Activated T-helper 9 cell treated with anti-CD3 and anti-CD28 coated beads, Interleukin-2, amount 50 U/mL, for 16 hours (primary cell): ENCODE measurements at regions not wholly inside any gene's neighbourhood (a gene's known extent, or its start where the extent isn't known, plus 50 kb on each side); places are given as distances from the start of the nearest gene placed in this dataset.
"Not testable (repeated sequence)": the region's sequence is repeated elsewhere in the genome, so short reads cannot be mapped to it uniquely, and the experiment has no call there.

Experiments used
- DNase-seq: peaks from one replicate; pipeline ENCODE4 v3.0.0-alpha.2; 2020; ENCODE audit warnings: low read depth

DNA sequence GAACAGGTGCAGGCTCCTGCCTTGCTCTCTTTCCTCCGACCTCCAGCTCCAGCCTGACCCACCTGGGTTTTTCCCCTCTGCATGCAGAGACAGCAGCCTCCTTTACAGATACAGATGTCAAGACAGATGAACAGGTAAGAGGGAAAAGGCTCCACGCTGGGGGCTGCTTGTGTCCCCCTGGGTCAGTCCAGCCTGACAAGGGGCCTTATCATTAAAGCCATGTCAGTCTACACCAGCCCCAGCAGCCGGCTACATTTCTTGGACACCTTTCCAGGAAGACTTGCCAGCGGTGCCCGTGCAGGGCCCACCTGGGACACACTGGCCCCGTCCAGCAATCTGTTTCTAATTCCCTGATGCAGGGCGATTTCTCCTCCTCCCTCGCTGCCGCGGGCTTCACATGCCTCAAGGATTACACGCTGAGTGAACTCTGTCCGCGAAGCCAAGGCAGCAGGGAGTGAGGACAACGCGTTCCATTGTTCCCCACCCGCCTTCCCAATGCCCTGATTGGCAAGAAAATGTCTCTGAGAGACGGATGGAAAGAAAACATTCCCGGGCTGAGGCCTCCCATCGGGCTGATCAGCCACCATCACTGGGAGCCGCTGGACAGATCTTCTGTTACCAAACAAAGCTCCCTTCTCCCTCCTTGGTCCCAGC lies 184.7 kb downstream of the C16orf95 start:
- DNase-seq, result no peak

DNA sequence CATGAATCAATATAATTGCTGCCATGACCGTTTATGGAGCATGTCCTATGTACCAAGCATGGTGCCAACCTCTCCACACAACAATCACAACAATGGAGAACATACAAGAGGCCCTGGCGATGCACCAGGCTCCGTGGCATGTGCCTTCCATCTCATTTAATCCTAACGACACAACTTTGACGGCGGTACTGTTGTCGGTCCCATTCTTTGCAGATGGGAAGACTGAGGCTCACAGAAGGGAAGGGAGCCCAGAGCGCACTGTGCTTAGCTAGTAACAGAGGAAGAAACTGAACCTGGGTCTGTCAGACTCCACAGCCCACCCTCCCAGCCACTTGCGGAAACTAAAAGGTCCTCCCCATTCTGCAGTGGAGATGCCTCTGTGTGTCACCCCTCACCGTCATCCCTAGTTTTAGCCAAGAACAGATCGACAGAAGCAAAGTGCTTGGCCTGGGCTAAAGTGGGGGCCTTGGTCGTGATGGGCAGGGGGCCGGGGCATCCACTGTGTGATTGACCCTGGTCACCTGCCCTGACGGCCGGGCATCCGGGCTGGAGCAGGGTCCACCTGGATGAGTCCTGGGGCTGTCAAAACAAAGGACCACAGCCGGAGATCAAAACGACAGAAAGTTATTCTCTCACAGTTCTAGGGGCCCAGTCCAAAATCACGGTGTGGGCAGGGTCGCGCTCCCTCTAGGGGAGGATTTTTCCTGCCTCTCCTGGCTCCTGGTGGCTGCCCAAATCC lies 183.9 kb downstream of the C16orf95 start:
- no peak for DNase-seq

DNA sequence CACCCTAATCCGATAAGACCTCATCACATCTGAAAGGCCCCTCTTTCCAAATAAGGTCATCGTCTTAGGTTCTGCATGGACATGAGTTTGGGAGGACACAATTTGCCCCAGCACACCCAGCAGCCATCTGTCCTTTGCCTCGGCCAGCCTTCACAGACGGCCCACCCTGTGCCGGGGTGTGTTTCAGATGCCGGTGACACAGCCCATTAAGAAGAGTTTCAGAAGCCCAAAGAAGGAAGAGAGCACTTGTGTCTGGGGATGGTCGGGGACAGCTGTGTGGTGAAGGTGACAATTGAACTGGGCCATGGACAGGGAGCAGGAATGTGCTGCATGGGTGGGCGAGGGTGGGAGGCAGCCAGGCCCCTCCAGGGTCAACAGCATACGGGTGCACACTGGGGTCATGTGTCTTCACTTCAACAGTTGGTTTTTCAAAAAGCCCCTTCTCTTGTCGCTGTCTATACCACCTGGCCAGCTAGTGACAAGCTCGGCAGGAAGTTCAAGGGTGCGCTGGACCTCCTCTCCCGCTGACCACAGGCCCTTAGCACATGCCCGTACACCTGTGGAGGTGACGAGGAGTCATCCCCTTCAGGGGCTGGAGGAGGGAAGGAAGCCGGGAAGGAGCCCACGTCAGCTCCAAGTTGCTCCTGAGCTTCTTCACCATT lies 183.1 kb downstream of the C16orf95 start:
- no peak for DNase-seq

DNA sequence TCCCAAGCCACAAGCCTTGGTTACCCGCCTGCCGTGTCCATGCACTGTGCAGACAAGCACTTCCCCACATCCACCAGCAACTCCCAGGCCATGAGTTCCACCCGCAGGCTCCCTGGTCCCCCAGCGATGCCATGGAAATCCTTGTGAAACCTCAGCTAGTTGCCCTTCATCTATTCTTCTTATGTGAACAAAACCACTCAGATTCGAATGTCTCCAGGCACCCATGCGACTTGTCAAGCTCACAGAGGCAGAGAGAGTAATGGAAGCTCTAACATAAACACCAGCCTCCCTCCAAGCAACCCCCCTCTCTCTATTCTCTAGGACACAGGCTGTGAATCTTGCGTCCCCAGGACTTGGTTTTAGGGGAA lies 182.6 kb downstream of the C16orf95 start:
- DNase-seq, result no peak

DNA sequence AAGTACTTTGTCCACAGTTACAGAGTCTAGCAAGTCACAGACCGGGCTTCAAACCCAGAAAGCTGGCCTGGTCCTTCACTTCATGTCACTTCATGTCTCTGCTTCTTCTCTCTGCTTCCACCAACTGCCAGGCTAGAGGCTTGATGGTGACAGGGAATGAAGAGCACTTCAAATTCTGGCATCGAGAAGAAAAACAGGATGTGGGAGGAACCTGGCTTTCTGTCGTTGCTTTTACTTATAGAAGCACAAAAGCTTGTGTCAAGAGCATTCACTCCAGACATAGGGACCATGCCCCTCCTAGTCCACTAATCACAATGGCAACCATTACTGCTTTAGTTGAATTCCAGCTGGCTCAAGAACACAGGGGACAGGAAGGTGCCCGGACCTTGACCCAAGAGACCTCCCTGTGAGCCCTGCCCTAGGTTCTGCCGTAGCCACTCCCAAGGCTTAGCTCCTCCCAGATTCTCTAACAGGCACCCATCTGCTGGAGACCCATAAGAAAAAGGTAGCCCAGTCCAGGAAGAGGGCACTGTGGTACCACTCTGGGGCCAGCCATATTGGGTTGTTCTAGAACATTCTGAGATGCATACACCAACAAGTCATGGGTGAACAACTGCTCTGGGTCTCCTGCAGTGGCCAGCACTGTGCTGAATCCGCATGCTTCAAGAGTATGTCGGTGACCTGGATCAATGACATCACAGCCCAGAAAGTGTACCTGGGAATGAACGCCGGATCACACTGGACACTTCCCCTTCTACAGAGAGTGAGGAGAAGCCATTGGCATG lies 181.8 kb downstream of the C16orf95 start:
- no peak for DNase-seq

DNA sequence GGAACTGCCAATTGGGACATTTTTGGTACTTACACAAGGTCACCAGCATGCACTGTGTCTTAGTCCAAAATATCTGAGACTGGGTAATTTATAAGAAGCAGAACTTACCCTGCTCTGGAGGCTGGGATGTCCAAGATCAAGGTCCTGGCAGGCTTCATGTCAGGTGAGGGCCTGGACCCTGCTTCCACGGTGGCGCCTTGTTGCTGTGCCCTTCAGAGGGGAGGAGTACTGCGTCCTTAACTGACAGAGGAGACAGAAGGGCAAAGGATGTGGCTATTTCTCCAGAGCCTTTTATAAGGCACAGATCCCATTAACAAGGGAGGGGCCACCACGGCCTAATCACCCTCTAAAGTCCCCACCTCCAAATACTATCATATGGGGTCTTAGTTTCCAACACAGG lies 178.9 kb downstream of the C16orf95 start:
- DNase-seq, result no peak

DNA sequence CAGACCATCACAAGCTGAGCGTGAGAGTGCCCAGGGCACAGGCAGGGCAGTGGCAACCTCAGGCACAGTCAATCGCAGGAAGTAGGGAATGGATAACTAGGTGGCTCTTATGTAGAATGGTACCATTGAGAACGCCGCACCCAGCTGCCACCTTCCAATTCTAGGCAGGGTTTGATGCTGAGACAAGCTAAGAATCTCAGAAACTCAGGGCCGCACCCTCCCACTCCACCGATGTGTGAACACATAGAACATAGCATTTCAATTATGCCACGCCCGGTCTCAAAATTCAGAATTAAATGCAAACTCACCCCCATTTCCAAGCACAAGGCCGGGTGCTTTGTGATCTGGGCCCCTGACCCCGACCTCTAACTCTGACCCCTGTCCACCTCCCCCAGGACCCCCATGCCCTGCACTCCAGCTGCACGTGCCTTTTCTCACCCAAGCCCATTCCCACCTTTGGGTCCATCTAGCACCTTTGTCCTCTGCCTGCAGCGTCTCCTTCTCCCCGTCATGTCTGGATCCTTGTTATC lies 178.4 kb downstream of the C16orf95 start:
- no peak for DNase-seq

DNA sequence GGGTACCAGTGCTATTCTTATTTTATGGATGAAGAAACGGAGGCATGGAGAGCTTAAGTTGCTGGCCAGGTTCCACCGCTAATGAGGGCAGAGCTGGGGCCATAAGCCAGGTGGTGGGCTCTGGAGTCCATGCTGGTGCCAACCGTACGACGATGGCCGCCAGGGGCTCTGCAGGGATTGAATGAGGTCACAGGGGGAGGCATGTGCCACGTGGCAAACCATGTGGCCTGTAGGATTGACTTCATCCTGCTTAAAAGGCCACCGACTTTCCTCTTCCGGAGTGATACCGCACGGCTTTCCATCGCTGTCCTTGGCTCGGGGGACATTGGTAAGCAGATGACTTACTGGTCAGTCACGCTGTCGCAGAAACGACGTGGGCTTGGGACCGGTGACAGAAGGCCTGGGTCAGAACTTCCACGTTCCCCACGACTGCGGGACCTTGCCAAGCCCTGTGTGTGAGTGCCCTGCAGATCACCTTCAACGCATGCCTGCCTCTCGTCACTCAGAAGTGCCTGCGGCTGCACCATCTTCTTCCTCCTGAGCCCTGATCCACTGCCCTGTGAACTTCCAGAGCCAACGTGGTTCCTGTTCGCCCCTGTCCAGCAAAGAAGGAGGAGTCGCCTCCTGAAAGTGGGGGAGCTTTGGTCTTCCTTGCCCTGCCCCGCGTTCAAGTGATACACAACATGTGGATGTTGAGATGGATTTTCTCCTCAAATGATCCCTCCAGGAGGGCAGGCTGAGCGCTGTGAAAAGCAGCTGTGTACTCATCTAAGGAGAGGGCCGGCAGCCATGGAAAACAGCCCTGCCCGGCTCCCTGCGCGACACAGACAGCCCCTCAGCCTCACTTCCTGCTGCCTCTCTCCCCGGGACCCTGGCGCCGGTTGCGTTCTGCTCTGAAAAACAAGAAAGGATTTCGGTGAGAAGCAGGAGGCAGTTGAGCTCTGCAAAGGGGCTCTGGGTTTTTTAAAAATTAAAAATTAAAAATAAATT lies 176.7 kb downstream of the C16orf95 start:
- DNase-seq, result no peak

DNA sequence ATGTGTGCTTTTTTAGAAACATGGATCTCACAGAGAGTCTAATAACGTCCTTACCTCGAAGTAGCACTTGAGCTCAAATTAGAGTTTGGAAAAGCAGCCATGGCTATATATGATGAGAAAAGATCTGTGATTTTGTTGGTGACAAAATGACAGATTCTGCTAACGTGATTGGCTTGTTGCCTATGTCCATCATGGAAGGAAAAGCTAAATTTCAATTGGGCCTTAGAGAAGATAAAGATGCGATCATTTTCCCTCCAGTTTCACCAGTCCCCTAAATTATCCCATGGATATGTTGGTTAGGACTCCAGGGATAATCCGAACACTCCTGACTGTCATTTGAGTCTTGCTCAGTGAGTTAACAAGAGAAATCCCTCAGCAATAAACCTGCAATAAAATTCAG lies 175.8 kb downstream of the C16orf95 start:
- DNase-seq, result no peak

DNA sequence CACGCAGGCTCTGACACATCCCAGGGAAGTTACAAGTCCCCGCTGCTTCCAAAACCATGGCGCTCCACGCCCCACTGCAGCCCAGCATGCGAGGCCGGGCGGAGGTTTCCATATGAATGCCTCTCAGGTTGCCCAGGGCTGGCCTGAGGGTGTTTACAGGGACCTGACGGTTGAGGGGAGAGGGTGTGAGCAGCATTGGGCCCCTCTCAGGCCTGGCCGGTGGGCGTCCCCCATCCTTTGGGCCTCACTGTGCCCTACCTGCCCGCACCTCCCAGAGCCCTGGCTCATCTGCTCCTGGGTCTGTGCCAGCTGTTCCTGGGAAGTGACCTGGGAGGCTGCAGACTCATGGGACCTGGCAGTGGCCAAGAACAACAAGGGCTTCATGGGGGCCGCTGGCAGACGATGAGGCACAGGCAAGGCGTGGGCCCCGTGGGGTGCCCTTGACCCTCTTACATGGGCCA lies 173.5 kb downstream of the C16orf95 start:
- no peak for DNase-seq

DNA sequence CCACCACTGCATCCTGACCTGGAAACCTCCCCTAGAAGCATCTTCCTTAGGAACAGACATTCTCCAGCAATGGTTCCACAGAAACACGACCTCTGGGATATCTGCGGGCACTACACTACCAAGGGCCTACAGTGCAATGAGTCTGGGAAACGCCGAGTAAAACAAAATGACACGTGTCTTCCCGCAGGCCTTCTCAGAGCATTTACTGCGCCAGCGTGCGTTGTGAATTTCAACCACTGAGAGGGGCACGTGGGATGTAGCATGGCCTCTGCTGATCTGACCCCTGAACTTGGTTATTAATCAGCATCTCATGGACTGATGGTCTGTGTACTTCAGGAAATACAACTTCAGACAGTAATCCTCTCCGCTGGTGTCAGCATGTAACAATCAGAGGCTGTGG lies 173.0 kb downstream of the C16orf95 start:
- no peak for DNase-seq

DNA sequence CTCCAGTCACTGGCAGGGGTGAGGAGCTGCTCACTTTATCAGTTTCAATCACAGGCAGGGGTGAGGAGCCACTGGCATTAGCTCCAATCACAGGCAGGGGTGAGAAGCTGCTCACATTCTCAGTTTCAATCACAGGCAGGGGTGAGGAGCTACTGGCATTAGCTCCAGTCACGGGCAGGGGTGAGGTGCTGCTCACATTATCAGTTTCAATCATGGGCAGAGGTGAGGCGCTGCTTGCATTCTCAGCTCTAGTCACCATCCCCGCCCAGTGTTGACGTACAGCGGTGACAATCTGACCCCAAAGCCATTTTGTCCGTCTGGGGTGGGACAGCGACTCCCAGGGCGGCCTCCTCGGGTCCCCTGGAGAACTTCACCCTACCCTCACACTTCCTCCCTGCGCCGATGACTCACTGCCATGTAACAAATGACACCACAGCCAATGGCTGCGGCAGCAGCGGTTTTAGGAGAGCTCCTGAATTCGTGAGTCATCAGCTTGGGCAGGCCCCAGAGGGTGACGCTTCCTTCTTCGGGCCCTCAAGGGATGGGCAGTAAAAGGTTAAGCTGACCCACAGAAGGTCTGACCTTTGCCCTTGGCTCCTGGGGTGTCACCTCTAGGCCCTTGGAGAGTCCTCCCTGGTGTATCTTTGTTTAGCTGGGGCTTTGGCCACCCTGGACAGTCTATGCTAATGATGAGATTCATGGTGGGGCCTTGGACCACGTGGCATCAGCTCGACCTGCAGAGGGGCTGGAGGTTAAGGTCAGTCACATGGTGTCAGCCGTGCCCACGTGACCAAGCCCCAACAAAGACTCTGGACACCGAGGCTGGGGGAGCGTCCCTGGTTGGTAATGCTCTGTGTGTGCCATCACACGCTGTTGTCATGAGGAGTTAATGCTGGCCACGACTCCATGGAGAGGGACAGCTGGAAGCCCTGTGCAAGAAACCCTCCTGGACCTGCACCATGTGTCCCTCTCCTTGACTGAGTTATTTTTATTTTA lies 171.7 kb downstream of the C16orf95 start:
- DNase-seq, result no peak

DNA sequence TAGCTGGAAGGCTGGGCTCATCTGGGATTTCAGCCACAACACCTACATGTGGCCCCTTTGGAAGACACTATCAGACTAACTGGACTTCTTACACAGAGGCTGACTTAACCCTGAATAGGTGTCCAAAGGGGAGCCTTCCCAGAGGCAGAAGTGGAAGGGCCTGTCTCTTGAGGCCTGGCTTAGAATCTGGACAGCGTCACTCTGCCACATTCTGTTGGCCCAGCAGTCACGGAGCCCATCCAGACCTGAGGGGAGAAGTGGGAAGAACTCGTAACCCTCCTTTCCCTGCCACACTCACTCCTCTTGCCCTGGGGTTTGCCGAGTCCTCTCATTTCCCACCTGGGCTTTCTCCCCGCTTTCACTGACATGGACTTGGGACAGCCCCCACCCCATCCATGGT lies 170.5 kb downstream of the C16orf95 start:
- DNase-seq, result no peak

DNA sequence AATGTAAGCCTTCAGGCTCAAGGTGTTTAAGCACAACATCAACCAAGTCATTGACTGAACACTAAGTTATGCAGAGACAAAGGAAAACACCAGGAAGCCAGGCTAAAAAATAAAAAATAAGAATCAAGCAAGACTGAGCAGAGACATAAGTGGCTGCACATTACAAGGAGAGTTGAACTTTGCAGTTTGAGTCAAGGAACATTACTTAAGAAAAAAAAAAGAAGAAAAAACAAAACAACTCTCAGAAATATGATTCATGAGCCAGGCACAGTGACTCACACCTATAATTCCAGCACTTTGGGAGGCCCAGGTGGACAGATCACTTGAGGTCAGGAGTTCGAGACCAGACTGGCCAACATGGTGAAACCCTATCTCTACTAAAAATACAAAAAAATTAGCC lies 168.1 kb downstream of the C16orf95 start:
- no peak for DNase-seq

DNA sequence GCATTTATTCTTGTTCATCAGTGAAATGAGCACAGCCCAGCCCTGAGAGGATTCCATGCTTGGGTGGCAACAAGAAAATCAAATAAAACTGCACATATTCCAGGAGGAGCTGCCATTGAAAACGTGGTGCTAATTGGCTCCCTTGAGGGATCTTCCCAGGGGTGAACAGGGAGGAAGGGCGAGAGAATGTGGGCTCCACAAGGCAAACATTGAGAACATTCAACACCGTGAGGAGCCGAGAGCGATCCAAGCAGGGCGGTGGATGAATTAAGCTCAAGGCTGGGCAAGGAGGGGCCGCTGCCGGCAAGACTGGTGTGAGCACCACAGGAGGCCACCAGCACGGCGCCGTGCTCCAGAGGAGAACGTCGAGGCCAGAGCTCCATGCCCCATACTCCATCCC lies 166.9 kb downstream of the C16orf95 start:
- no peak for DNase-seq

DNA sequence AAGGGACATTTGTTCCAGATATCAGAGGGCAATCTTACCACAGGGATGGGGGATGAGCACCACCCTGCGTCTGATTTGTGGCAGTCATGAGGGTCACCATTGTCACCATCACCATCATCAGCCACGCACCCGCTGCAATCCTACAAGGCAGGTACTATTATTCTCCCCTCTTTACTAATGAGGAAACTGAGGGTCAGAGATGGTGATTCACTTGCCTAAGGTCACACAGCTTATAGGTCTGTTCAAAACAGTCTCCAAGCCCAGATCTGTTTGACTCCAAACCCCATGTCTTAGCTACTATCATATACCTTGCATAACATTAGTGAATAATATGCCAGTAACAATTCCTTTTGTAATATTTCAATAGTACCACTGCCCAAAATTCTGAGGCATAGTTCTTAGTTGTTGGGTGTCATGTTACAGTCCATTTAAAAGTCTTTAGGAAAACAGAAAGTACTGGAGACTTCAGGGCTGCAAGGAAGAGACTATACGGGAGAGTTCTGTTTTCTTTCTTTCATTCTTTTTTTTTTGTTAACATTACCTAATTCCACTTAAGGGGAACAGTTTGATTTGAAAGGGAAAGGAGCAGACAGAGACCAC lies 166.4 kb downstream of the C16orf95 start:
- no peak for DNase-seq

DNA sequence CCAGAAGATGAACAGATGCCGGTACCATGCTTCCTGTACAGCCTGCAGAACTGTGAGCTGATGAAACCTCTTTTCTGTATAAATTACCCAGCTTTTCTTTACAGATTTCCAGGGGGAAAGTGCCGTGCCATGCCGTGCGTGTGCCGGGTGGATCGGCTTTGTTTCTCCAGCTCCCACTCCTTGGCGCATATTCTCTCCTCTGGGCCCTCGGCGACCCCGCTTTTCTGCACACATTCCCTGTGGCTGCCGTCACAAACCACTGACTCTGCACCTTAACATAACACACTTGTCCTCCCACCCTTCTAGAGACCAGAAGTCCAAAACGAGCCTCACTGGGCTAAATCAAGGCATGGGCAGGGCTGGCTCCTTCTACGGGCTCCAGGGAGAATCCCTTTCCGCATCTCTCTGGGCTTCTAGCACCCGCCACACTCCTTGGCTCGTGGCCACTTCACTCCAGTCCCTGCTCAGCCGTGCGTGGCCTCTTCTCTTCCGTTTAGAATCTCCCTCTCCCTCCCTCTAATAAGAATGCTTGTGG lies 164.9 kb downstream of the C16orf95 start:
- DNase-seq, result no peak

DNA sequence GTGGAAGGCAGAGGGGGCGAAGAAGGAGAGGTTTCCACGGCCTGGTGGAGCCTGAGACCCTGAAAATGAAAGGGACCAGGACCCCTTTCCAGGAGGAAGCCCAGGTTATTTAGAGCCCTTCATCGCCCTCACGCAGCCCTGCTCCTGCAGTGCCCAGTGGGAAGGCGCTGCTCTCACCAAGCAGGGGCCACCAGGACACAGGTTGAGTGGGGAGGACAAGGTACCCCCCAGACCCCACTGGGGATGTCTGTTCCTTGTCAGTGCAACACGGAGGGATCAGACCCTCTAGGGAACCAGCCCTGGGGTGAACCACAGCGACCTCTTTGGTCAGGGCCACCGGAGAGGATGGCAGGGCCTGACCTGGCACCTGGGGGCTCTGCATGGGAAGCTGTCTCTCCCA lies 163.9 kb downstream of the C16orf95 start:
- no peak for DNase-seq

DNA sequence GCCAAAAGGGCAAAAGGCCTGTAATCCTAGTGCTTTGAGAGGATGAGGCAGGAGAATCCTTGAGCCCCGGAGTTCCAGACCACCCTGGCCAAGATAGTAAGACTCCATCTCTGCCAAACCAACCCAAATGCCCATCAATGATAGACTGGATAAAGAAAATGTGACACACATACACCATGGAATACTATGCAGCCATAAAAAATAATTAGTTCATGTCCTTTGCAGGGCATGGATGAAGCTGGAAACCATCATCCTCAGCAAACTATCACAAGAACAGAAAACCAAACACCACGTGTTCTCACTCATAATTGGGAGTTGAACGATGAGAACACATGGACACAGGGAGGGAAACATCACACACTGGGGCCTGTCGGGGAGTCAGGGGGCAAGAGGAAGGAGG lies 161.9 kb downstream of the C16orf95 start:
- not testable (repeated sequence) for DNase-seq
